CD4-positive, alpha-beta T cell treated with Interleukin-21 for 1 hour (primary cell): ENCODE measurements at regions not wholly inside any gene's neighbourhood (a gene's known extent, or its start where the extent isn't known, plus 50 kb on each side); places are given as distances from the start of the nearest gene placed in this dataset.
A peak's percentile ranks its signal among the peaks of the same experiment; 100 is the strongest.

Source experiments
- DNase-seq: peaks from one replicate; pipeline ENCODE4 v3.0.0-alpha.2; 2020

DNA sequence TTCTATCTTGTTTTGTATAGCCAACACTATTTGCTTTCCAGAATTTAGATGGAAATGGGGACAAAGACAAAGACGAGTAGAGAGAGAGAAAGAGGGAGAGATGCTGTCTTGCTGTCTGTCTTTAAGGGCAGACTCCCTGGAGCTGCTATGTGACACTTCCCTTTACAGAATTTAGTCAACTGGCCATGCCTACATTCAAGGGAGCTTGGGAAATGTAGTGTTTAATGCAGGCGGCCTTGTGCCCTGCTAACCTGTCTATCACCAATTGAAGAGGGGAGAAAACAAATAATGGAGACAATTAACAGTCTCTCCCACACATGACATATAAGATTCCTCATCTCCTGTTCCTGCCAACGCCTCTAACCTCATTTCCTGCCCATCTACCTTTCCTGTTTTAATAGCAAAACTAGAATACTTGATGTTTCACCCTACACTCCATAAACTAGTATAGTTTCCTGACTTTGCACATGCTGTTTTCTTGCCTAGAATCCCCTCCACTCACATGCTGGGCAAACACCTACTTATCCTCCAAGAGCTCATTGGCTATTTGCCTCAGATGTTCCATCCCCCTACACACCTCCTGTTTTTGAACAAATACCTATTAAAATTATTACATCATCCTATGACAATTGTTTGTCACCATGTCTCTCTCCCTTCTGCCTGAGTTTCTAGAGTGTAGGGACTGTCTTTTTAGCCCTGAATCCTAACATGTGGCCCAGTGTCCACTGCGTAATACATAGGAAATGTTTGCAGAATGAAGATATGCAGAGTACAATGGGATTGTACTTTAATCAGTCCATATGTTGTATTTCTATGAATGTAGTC is 117.2 kb downstream of the SLC25A24 start:
- DNase-seq: peak; percentile 22

GRCh38 chr1:108082001-108082400 is 117.0 kb upstream of the VAV3 start:
- DNase-seq: no peak

GRCh38 chr1:108080448-108080847 is 115.5 kb upstream of the VAV3 start:
- peak; percentile 39 for DNase-seq

GRCh38 chr1:108079440-108080025 is 114.6 kb upstream of the VAV3 start:
- DNase-seq: peak; percentile 54

DNA sequence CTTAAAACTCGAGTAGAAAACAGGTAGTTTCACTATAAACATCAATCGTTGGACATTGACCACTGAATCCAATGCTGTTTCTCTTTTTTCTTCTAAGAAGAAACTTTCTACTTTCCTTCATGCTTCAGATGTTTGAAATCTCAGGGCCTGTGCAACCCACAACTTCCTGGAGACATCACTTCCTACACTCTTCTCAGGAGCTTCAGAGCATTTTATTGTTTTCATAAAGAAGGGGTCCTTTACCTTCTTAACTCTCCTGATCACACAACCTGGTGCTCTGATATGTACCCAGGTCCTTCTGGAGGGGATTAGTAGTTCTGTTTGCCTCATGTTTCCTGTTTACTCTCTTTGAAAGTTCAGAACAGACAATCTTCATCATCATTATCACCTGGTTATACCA is 113.0 kb upstream of the VAV3 start:
- DNase-seq: peak; percentile 39

- DNase-seq: no peak
Observed at GRCh38 chr1:108075055-108075454, 110.1 kb upstream of the VAV3 start.

DNA sequence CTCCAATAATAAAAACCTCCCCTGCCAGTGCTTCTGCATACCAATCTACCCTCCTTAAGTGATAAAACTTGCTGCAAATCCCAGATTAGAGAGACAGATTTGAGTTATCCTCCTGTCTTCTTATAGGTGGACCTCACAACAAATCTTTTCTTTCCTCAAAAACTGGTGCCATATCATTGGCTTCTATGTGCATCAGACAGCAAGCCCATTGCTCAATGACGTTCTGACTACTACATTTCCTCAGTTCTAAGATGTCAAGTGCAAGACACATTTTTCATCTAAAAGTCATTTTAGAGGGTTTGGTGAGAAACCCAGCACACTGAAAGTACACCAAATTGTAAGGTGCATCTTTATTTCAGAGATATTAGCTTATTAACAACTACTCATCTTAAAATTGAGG is 107.8 kb upstream of the VAV3 start:
- no peak for DNase-seq

DNA sequence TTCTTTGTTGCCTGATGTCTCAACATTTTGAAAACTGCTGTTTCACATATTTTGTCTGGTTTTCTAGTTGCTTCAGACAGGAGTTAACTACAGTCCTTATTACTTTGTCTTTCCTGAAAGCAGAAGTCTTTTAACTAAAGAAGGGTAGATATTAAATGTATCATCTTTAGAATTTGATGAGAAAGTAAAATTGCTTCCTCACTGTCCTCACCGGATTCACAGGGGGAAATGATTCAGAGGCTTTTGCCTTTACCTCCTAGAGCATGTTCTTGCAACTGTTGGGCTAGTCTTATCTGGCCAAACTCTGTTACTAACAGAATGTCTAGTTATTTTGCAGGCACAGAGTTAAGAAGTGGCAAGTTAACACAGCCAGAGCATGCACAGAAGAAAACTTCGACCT is 107.2 kb upstream of the VAV3 start:
- DNase-seq: no peak

- no peak for DNase-seq
Observed at GRCh38 chr1:108071601-108072000, 106.6 kb upstream of the VAV3 start.

DNA sequence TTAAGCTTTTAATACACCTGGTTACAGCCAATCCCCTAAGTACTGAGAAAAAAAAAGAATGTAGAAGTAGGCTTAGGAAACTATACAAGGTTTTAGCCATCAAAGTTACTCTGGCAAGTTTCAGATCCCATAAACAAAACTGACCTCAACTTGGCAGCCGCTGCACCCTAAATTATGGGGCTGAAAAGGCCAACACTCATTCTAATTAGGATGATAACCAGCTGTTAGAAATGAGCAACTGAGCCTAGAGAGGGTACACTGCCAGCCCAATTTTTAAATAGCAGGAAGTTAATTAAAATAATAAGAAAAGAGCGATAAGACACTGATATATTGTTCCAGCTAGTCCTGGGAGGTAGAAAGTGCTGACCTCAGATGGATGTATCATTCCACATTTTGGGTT is 105.7 kb upstream of the VAV3 start:
- no peak for DNase-seq

GRCh38 chr1:108067884-108068540 is 103.0 kb upstream of the VAV3 start:
- peak; percentile 31 for DNase-seq

DNA sequence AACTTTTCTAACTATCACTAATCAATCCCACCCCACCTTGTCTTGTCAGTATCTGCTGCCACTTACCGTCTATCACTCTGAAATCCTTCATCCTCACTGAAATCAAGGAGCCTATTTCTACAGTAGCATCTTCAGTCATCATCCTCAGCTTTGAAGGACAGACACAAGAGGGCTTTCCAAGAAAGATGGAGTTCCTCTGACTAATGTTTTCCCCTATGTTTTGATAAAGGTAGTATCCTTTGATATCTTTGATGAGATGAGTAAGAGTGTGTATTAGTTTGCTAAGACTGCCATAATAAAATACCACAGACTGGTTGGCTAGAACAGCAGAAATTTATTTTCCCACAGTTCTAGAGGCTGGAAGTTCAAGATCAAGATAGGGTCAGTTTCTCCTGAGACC is 101.8 kb upstream of the VAV3 start:
- no peak for DNase-seq

GRCh38 chr1:108064255-108064654 is 99.3 kb upstream of the VAV3 start:
- no peak for DNase-seq

DNA sequence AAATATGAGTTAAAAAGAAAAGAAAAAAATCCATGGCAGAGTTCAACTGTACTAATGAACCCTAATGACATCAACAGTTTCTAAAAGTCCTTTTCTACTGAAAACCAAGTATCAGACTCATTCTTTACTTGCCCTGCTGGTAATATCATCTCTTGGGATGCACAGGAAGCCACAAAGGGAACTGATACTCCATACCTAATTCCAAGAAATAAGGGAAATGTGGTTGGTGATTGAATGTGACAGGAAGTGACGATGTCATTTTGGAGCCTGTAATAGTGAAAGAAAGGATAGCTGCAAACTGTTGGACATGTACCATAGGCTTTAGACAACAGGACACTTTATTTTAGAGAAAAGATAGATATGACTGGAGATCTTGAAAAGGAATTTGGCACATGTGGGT is 98.7 kb upstream of the VAV3 start:
- no peak for DNase-seq

DNA sequence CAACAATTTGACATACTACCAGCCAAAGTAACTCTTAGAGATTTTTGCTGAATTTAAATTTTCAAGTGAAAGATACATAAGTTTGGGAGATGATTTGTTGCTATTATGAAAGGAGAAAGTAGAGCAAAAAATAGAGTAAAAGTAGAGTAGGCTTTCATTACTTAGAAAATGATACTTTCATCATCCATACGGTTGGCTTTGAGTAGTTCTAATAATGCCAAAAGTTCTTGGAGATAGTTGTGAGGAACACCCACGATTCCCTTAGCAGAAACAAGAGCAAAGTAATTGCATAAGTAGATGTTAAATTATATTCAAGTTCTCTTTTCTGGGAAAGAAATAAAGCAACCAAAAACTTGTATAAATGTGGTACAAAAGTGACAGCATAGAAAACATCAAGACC is 95.0 kb upstream of the VAV3 start:
- DNase-seq: no peak

DNA sequence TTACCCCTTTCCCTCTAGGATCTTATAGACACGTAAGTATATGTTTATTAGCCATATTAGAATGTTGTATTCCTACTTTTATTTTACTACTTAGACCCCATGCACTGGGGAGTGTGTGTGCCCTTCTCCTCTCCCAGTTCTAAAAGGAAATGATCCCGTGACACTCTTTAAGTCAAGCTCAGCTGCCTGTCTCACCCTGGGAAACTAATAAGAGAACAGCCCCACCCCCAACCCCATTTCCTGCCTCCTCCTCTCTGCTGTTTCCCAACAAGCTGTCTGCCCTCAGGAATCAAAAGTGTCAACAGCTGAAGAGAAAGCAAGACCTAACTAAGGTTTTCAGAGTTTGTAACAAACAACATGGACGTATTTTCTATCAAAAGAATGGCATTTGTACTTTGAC is 92.6 kb upstream of the VAV3 start:
- DNase-seq: no peak

- no peak for DNase-seq
Observed at GRCh38 chr1:108056436-108056990, 91.5 kb upstream of the VAV3 start.

- DNase-seq: no peak
Observed at GRCh38 chr1:108055387-108055786, 90.4 kb upstream of the VAV3 start.

DNA sequence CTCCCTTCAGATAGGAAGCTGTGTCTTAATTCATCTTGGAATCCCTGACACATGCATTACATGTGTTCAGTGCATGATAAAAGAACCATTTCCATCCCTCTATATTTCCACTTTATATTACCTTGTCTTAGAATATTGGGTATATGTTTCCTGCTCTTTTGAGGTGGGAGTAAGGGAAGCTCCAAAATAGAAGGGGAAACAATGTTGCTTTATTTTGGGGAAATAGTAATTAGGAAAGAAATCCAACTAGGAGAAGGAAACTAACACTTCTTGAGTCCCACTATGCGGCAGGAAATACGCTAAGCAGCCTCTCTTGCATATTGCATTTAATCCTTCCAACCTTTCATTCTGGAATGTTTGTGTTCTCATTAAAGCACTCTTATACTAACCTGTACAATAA is 89.4 kb upstream of the VAV3 start:
- no peak for DNase-seq

- DNase-seq: no peak
Observed at GRCh38 chr1:108053270-108054013, 88.5 kb upstream of the VAV3 start.

DNA sequence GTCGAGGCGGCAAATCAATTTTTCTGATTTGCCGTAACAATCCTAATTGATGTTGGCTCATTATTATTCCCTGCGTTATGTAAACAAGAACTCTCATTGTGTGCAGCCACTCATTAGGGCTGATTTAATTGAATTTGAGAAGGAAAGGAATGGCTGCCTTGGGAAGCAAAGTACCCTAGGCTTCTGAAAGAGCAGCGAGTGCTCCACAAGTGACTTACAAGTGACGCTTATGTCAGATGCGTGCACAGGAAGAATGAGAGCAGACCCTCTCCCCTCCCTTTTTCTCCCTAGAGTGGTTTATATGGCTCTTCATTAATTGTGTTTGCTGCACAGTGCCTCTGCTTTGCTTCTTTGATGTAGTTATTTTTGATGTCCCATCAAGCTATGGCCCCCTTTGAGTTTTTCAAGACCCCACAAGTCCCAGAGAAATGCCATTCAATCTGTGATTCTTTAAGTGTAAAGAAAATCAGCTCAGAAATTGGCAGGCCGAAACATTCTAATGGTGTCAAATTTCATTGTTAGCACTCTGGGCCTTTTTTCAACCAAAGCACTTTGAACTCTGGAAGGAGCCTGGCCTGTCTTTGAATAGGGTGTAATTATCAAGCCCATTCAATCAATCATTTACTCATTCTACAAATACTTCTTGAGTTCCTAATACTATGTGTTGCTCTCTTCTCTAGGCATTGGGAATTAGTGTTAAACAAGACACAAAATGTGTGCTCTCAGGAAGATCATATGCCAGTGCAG is 86.8 kb upstream of the VAV3 start:
- DNase-seq: no peak

DNA sequence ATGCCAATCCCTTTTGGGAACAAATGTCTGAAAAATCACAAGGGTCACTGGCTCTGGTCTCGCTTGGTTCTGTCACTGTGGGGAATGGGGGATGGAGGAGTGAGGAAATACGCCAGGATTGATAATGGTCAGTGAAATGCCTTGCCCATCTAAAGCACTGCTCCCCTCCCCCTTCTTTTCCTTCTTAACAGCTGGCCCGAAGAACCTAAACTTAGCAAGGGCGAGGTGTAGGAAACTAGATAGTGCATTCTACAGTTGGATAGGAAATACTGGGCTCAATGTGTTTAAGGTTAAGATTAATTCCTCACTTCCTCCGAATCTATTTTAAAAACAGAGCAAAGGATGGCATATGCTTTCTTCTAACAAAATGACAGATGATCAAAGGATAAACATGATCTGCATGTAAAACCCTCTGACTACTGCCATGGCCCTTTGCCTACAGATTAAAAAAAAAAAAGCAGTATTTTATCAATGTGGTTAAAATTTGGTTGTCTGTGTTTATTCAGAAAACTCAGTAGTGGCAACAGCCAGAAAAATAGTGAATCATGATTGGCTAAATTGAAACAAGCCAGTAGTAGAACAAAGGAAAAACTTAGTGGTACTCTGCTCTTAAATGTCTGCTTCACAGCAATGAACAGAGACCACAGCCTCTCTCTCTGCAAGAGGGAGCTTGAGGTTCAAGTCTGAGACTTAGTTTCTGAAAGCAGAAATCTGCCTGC is 86.1 kb upstream of the VAV3 start:
- DNase-seq: no peak
